KMS-11 (cell line): ENCODE measurements at regions not wholly inside any gene's neighbourhood (a gene's known extent, or its start where the extent isn't known, plus 50 kb on each side); places are given as distances from the start of the nearest gene placed in this dataset.

Source experiments
- H2AFZ ChIP-seq: fragments of 200-600 bp; sonication (generic); 2 replicates; pipeline ENCODE4 v1.6.1; 2016; ENCODE audit warnings: antibody characterized with exemption, mixed run types, low read depth
- H3K27ac ChIP-seq: fragments of 200-600 bp; sonication (generic); 2 replicates; pipeline ENCODE4 v1.6.1; 2016; ENCODE audit warnings: mild to moderate bottlenecking, mixed run types
- H3K27me3 ChIP-seq: fragments of 200-600 bp; sonication (generic); 2 replicates; pipeline ENCODE4 v1.6.1; 2017; ENCODE audit warnings: mild to moderate bottlenecking, low read depth, mixed run types, moderate library complexity; ENCODE audit not compliant: insufficient read depth
- H3K36me3 ChIP-seq: fragments of 200-600 bp; sonication (generic); 2 replicates; pipeline ENCODE4 v1.6.1; 2017; ENCODE audit warnings: mild to moderate bottlenecking, mixed run types; ENCODE audit not compliant: insufficient read depth
- H3K4me1 ChIP-seq: fragments of 200-600 bp; sonication (generic); 2 replicates; pipeline ENCODE4 v1.6.1; 2016; ENCODE audit warnings: mild to moderate bottlenecking, low read depth, mixed run types; ENCODE audit not compliant: poor library complexity, severe bottlenecking
- H3K4me2 ChIP-seq: fragments of 200-600 bp; sonication (generic); 2 replicates; pipeline ENCODE4 v1.7.0; 2016; ENCODE audit warnings: mild to moderate bottlenecking, mixed run types
- H3K4me3 ChIP-seq: fragments of 200-600 bp; sonication (generic); IDR thresholded peaks from 2 replicates; pipeline ENCODE4 v1.6.1; 2017; ENCODE audit warnings: low read depth, low read length, mixed read lengths; ENCODE audit not compliant: insufficient read depth
- H3K79me2 ChIP-seq: fragments of 200-600 bp; sonication (generic); 2 replicates; pipeline ENCODE4 v1.6.1; 2016; ENCODE audit warnings: low read depth, mixed run types; ENCODE audit not compliant: insufficient read depth
- H3K9ac ChIP-seq: fragments of 200-600 bp; sonication (generic); 2 replicates; pipeline ENCODE4 v1.6.1; 2016; ENCODE audit warnings: mild to moderate bottlenecking, mixed run types
- H4K20me1 ChIP-seq: fragments of 200-600 bp; sonication (generic); 2 replicates; pipeline ENCODE4 v1.6.1; 2016; ENCODE audit warnings: mild to moderate bottlenecking, mixed run types; ENCODE audit not compliant: insufficient read depth
- CTCF ChIP-seq: fragments of 200-600 bp; sonication (generic); conservative IDR thresholded peaks from 2 replicates; pipeline ENCODE4 v1.6.1; 2017; ENCODE audit warnings: low read depth, mild to moderate bottlenecking, antibody characterized with exemption, low read length, moderate library complexity, mixed read lengths

- no peak overlapping the region for H3K27ac ChIP-seq
- TF ChIP-seq CTCF, result no peak
- H3K4me1 ChIP-seq, result no peaks in the 10 kb centered on the region
- no peak overlapping the region for H3K4me3 ChIP-seq
- no peak overlapping the region for H2AFZ ChIP-seq
- H3K9ac ChIP-seq, result no peak overlapping the region
- no peaks in the 10 kb centered on the region for H3K36me3 ChIP-seq
- no peak overlapping the region for H3K4me2 ChIP-seq
- no peaks in the 10 kb centered on the region for H4K20me1 ChIP-seq
- H3K79me2 ChIP-seq, result no peaks in the 10 kb centered on the region
- no peaks in the 10 kb centered on the region for H3K27me3 ChIP-seq
Measured at GRCh38 chr2:14255135-14255820, 377.2 kb upstream of the LRATD1 start.

- H4K20me1 ChIP-seq, result no peaks in the 10 kb centered on the region
- H3K79me2 ChIP-seq, result no peaks in the 10 kb centered on the region
- TF ChIP-seq CTCF, result no peak
- H3K27ac ChIP-seq, result no peak overlapping the region
- H3K4me1 ChIP-seq, result no peaks in the 10 kb centered on the region
- H3K9ac ChIP-seq, result no peak overlapping the region
- H3K4me2 ChIP-seq, result no peak overlapping the region
- H2AFZ ChIP-seq, result no peak overlapping the region
- H3K4me3 ChIP-seq, result no peak overlapping the region
- H3K27me3 ChIP-seq, result no peaks in the 10 kb centered on the region
- H3K36me3 ChIP-seq, result no peaks in the 10 kb centered on the region
Measured at GRCh38 chr2:14256890-14257289, 375.6 kb upstream of the LRATD1 start.

GRCh38 chr2:14257801-14258507 is 374.6 kb upstream of the LRATD1 start:
- Histone ChIP-seq H3K4me2 (no peak overlapping the region), H2AFZ (no peak overlapping the region), H3K36me3 (no peaks in the 10 kb centered on the region), H3K27ac (no peak overlapping the region), H3K9ac (no peak overlapping the region), H3K27me3 (no peaks in the 10 kb centered on the region), H3K4me3 (no peak overlapping the region), H3K4me1 (no peaks in the 10 kb centered on the region), H3K79me2 (no peaks in the 10 kb centered on the region), H4K20me1 (no peaks in the 10 kb centered on the region)
- no peak for TF ChIP-seq CTCF

GRCh38 chr2:14261771-14262170 is 370.7 kb upstream of the LRATD1 start:
- no peaks in the 10 kb centered on the region for H3K79me2 ChIP-seq
- no peaks in the 10 kb centered on the region for H4K20me1 ChIP-seq
- no peaks in the 10 kb centered on the region for H3K36me3 ChIP-seq
- H2AFZ ChIP-seq, result no peak overlapping the region
- no peaks in the 10 kb centered on the region for H3K27me3 ChIP-seq
- no peak overlapping the region for H3K4me3 ChIP-seq
- no peak for TF ChIP-seq CTCF
- H3K4me2 ChIP-seq, result no peak overlapping the region
- H3K27ac ChIP-seq, result no peak overlapping the region
- H3K9ac ChIP-seq, result no peak overlapping the region
- H3K4me1 ChIP-seq, result no peaks in the 10 kb centered on the region
